ENCODE measurements at regions not wholly inside any gene's neighbourhood (a gene's known extent, or its start where the extent isn't known, plus 50 kb on each side); places are given as distances from the start of the nearest gene placed in this dataset.
A peak's percentile ranks its signal among the peaks of the same experiment; 100 is the strongest.

DNA sequence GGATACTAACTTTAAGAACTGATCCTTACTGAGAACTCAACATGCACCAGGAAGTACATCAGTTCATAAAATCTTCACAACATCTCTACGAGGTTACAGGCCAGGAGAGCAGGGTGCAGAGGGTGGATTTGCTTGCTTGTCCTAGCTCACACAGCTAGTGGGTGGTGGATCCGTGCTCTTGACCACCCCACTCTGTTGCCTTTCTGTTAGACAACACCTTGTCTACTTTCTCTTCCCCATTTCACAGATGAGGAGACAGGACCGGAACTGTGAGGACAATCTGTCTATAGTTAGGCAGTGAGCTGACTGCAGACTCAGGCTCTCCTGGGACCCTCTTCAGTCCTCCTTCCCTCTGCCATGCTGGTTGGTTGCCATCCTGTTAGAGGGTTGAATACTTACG is 221.7 kb upstream of the TLE3 start:
- ATAC-seq = peak; percentile 24 to 28

DNA sequence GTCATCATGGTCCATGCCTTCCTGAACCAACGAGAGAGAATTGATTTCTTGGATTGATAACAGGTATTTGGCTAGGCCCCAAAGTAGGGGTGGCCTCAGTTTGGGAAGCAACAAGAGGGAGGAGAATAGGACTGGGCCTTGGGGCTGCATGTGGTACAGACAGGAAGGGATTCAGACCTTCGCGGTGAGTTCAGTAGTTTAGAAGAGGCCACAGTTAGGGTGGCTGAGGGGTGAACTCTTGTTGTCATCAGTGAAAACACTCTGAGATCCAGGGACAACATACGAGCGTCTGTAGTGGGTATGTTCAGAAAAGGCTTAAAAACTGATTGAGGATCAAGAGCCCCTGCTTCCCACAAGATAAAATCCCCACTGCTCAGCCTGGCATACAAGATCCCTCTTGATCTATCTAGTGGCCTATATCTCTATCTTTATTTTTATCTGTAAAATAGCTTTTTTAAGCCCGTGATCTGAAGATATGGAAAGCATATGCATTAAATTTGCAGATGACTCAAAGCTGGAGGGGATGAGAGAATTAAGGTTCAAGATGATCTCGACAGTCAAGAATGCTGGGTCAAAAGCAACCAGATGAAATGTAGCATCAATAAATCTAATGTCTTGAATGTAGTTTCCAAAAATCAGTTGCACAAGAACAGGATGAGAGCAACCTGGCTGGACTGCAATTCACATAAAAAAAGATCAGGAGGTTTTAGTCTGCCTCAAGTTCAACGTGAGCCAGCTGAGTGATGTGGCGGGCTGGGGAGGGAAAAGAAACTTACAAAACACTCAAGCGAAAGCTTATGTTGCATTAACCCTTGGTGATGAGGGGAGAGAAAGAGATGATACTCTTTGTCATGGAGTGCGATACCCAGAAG is 221.1 kb upstream of the TLE3 start:
- no peak for ATAC-seq

DNA sequence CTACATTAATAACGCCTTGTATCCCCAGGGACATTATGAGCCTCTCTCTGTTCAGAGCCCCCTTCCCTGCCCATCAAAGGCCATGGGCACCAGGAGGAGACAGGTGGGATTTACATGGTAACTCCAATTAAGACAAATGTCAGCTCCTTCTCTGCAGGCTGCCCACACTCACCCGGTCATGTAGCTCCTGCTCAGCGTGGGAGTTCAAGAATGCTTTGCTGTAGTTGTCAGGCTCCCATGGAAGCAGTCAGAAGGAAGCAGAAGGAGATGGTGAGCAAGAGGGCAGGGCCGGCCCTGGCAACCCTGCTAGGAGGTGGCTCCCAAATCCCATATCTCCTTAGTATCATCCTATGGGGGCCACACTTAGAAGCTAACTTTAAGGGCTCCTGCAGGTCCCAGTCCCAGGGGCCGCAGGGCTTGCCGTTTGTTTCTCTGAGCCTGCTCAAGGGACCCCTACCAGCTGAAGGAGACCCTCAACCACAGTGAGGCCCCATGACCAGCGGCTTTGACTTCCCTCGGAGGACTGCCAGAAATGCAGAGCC is 218.4 kb upstream of the TLE3 start:
- ATAC-seq = no peak

DNA sequence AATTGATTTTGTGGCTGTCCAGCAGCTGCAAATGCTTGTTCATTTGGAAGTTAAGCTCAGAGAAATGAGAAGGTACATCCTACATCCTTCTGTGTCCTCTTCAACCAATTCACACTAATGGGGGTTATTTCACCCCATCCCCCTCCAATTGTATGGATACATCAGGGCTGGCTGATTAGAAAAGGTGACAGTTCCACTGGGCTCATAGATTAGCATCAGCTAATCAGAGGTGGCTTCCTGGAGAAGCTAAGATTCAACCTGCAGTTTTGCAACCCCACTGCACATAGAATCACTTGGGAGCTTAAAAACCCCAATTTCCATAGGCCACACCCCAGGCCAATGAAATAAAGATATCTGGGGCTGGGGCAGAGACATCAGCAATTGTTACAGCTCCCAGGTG is 217.7 kb upstream of the TLE3 start:
- no peak for ATAC-seq

DNA sequence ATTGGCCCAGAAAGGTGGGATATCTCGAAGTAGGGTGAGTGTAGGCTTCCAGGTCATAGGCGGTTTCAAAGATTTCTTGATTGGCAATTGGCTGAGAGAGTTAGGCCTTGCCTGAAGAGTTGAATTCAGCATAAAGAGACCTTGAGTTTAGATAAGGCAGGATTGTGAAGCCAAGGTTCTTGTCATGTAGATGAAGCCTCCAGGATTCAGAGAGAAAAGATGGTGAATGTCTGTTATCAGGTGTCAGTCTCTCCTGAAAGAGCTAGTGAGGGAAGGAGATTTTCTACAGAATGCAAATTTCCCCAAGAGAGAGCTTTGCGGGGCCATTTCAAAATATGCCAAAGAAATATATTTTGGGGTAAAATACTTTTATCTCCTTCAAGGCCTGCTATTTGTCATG is 217.0 kb upstream of the TLE3 start:
- no peak for ATAC-seq

DNA sequence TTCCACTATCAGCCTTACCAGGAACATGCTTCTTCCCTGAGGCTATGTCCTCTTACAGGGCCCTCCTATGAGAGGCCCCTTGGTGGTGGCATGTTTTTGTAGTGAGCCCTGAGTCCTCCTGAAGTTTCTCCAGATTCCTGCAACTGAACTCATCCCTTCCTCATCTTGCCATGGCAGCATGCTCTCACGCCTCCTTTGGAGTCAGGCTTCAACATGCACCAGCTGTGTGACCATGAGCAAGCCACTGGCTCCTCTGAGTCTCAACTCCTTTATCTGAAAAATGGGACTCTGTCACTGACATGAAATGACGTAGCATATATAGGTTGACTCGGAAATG is 216.3 kb upstream of the TLE3 start:
- ATAC-seq = no peak

DNA sequence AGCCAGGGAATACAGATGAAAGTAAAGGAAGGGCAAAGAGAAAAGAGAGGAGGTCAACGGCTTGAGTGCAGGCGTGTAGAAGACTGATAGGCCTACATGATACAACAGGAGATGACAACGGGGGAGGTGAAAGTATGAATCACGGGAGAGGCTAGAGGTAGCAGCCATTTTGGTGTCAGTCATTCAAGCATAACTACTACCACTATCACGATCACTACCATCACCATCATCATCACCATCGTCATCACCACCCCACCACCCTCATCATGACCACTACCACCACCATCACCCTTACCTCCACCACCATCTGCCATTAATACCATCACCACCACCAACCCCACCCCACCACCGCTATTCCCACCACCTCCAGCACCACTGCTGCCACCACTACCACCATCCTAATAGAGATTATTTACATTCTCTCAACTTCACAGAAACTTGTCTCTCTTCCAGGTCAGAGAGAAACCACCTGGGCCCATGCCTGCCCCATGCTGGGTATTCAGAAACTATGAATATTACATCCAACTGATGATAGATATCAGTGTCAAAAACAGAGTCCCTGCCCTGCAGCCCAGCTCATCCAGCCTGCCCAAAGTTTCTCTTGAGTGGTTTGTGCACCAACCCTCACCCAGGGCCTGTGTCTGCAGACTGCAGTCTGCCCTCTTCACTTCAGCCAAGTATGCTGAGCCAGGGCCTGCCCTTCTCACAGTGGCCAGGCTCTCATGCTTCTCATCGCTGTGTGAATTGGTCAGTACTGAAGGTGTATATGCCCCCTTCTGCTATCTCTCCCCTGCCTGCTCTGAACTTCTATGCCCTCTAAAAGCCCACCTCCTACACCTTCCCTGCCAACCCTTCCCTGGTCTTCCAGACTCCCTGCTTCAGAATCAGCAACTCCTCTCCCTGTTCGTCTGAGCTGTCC is 215.6 kb upstream of the TLE3 start:
- ATAC-seq = peak in 1 of 2 donors; percentile 44

DNA sequence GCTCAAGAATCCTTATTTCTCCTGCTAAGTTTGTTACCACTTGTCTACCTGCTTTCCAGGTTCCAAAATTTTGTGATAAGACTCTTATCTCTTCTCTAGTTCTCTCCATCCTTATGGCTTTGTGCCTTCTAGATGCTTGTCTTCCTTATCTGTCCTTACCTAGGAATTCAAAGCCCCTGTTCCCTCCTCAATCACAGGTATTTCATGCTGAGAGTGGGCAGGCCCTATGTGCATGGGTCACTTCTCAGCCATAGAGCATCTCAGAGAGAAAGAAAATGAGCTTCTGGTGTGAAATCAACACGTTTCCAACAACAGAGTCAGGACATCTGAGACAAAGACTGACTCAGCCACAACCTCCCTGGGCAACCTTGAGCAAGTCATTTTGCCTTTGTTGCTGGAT is 214.1 kb upstream of the TLE3 start:
- no peak for ATAC-seq

DNA sequence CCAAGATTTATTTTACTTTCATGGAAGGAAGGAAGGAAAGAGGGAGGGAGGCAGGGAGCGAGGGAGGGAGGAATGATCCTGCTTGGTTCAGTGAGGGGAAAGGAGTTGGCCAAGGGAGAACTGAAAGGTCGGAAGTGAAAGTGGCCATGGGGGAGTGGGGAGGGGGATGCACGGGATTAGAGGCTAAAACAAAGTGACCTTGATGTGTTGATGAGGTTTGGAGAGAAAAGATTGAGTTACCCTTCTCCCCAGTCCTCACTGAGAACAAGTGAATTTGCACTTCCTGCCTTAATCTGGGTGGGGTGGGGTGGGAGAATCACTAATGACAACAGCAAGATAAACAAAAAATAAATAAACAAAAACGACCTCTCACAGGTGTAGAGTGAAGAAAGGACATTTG is 212.0 kb upstream of the TLE3 start:
- no peak for ATAC-seq

DNA sequence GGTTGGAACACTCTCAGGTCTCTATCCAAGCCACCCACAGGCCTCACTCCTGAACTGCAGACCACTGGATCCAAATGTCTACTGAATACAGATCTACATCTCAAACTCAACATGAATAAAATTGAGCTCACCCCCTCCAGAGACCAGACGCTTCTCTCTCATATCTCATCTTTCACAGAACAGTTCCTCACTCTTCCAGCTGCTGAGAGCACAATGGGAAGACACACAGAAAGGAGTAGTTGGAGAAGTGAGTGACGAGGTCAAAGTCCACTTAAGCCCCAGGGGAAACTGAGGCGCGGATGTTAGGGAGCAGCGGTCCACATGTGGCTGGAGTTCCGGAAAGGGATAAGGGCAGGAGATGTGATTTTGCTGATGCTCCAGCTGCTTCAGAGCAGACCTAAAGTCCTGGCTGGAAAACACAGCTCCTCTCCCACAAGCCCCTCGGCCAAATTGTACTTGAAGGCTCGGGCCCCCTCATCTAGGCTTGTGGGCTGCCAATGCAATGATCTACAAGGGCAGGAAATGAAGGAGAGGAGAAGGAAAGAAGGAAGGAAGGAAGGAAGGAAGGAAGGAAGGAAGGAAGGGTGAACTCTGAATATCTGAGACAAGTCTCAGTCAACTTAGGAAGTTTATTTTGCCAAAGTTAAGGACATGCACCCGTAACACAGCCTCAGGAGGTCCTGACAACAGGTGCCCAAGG is 211.2 kb upstream of the TLE3 start:
- no peak for ATAC-seq

DNA sequence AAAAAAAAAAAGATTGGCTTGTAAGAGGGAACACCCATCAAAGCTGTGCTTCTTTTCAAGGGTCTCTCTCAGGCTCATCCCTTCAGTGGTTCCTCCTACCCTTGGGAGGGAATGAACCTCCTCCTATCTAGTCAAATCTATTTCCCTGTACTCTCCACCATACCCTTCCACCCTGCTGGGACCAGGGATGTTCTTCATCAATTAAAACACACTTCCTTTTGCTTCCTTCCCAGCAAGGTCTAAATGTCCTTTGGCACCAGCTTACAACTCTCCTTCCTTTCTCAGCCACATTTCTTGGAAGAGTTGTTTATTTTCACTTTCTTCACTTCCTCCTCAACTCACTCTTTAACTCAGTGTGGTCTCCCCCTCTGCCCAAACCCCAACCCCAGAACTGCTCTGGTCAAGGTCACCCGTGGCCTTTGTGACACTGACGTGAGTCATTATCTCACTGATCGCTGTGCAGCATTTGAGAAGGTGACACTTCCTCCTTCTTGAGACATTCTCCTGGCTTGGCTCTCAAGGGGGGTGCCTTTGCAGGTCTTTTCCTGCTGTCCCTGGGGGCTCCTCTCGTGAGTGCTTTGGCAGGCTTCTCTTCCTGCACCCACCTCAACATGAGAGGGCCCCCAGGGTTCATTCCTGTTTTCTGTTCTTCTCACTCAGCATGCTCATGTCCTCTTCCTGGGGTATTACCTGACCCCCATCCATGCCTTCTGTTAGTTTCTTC is 210.5 kb upstream of the TLE3 start:
- ATAC-seq = peak; percentile 68 to 78

DNA sequence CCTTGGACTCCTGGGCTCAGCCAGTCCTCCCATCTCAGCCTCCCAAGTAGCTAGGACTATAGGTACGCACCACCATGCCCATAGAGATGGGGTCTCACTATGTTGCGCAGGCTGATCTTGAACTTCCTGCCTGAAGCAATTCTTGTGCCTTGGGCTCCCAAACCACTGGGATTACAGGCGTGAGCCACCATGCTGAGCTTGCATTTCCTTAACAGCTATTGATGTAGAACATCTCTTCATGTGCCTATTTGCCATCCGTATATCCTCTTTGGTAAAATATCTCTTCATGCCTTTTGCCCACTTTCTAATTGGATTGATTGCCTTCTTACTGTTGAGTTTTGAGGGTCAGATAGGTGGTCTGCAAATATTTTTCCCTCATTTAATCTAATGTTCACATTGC is 208.9 kb upstream of the TLE3 start:
- no peak for ATAC-seq

DNA sequence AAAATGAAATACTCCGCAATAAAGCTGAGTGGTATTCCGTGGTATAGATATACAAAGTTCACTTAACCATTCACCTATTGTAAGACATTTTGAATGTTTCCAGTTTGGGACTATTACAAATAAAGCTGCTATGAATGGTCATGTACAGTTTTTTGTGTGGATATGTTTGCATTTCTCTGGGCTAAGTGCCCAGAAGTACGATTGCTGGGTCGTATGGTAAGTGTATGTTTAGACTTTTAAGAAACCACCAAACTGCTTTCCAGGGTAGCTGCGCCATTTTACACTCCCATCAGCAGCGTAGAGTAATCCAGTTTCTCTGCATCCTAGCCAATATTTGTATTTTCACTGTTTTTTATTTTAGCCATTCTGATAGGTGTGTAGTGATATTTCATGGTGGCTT is 208.4 kb upstream of the TLE3 start:
- ATAC-seq = no peak

DNA sequence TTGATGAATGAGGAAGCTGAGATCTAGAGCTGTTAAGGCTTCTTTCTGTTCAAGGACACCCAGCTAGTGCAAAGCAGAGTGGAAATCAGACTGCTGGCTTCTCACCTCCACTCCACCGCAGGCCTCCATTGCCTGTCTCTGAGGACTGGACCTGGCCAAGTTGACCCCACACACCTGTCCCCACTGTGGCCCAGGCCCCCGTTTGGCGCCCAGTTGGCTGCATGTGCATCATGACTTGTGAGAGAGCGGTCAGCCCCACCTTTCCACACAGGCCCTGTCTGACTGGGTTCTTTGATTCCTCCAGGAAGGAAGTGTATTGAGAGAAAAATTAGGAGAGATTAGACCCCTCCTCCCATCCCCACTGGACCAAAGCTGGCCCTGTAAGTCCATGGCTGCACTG is 206.3 kb upstream of the TLE3 start:
- ATAC-seq = no peak

DNA sequence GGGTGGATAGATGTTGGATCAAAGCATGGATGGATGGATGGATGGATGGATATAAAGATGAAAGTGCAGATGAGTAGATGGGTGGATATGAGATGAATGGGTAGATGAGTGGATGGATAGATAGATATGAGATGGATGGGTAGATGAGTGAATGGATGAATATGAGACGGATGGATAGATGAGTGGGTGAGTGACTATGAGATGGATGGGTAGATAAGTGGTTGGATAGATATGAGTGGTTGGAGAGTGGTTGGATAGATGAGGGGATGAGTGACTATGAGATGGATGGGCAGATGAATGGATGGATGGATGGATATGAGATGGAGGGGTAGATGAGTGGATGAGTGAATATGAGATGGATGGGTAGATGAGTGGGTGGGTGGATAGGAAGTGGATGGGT is 204.6 kb upstream of the TLE3 start:
- ATAC-seq = no peak

DNA sequence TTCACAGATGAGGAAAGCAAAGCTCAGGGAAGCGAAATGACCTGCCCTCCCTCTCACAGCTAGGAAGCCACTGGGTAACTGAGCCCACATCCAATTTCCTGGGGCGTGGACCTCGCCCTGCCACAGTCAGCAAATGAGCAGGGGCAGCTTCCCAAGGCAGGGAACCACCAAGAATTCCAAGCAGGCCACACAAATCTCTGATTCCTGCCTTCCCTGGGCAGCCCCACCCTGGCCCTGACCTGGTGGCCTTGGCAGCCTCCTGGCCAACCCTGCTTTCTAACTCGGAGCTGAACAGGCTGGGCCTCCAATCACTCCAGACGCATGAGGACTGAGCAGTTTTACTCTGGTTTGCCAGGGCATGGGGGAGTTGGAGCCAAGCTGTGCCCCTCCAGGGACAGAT is 203.7 kb upstream of the TLE3 start:
- ATAC-seq = no peak

DNA sequence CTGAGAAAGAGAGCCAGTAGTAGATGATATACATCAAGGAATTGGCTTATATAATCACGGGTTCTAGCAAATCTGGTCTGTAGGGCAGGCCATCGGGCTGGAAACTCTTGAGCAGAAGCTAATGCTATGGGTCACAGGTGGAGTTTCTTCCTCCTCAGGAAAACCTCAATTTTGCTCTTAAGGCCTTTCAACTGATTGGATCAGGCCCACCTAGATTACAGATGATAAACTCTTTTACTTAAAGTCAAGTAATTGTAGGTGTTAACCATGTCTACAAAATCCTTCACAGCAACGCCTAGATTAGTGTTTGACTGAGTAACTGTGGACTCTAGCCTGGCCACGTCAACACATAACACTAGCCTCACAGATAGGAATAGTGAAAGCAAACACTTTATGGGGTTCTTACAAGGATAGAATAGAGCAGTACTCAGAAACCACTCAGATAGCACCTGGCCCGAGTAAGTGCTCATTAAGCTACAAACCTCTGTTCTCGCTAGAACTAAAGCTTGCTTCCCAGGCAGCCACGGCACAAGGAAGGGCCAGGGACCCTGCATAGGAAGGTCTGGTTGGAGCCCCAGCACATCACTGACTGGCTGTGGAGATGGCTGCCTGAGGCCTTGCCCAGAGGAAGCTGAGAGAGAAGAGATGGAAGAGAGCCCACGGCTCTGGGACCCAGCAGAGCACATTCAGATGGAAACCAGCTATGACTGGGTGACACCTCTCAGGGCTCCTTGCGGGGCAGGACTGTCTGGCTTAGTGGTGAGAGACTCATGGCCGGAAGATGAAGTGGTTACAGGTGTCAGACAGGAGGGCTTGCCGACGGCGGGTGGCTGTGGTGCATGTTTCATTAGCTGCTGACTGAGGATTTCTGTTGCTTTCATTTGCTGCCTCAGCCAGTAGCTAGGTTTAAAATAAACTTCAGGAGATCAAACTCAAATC is 202.5 kb upstream of the TLE3 start:
- peak; percentile 98 to 99 for ATAC-seq

DNA sequence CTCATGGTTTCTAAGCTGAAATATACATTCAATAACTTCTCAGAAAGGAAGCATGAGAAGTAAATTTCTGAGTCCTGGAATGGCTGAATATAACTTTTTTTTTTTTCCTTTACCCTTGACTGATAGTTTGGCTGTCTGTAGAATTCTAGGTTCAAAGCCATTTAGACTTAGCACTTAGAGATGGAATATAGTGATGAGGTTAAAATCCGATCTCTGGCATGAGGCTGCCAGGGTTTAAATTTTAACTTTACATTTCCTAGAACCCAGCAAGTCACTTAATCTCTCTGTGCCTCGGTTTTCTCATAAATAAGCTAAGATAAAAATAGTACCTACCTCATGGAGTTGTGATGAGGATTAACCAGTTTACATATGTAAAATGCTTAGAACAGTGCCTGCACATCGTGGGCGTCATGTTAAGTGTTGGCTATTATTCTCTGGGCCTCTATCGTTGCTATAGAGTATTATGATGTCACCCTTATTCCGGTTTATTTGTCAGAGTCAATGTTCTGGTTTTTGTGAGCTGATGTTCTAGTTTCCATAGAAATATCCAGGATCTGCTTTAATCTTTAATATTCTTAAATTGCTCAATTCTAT is 199.8 kb upstream of the TLE3 start:
- ATAC-seq = no peak

DNA sequence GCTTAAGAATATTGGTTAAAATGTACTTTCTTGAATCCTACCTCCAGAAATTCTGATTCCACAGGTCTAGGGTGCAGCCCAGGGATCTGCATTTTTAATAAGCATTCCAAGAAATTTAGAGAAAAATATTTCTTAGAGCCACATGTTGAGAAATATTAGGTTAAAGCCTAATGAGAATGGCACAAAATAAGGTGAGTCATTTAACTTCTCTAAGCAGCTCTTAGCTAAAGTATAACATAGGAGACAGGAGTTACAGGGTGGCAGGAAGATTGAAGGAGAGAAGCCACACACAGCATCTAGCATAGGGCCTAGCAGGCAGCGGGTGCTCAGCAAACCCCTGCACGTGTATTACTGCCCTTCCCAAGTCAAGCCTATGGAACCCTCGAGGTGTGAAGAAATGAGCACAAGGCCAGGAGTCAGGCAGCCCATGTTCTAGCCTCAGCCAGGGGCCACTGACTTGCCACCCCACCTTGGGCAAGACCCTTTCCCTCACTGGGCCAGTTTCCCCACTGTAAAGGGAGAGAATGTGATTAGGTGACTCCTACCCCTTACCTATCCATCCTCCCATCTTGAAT is 197.1 kb upstream of the TLE3 start:
- ATAC-seq = no peak
